Esophagus squamous epithelium (tissue), 5 donors: ENCODE measurements at regions not wholly inside any gene's neighbourhood (a gene's known extent, or its start where the extent isn't known, plus 50 kb on each side); places are given as distances from the start of the nearest gene placed in this dataset.

Experiments
- DNase-seq: peaks from one replicate; lab custom pipeline; 2025; lab: John Stamatoyannopoulos, UW
- H3K27ac ChIP-seq, 4 donors: fragments of 200-600 bp; sonication (generic); one replicate each; pipeline ENCODE4 v1.5.1; 2016 to 2019; ENCODE audit warnings: mild to moderate bottlenecking in 1 of 4
- H3K27me3 ChIP-seq, 4 donors: fragments of 200-600 bp; sonication (generic); 1 replicate in 3 of 4; 2 replicates in 1 of 4; pipeline versions ENCODE4 v1.5.1 to v1.6.0; 2017 to 2021; ENCODE audit warnings: antibody characterized with exemption in 1 of 4
- H3K36me3 ChIP-seq, 3 donors: fragments of 200-600 bp; sonication (generic); one replicate each; pipeline ENCODE4 v1.5.1; 2016 to 2019
- H3K4me1 ChIP-seq, 3 donors: fragments of 200-600 bp; sonication (generic); one replicate each; pipeline ENCODE4 v1.5.1; 2017 to 2019
- H3K4me3 ChIP-seq, 4 donors: fragments of 200-600 bp; sonication (generic); 1 replicate in 3 of 4; 2 replicates in 1 of 4; pipeline ENCODE4 v1.5.1; 2016 to 2019; ENCODE audit warnings: mild to moderate bottlenecking in 2 of 4, moderate library complexity in 1 of 4
- H3K9me3 ChIP-seq, 3 donors: fragments of 200-600 bp; sonication (generic); one replicate each; pipeline ENCODE4 v1.5.1; 2016 to 2019
- CTCF ChIP-seq, 6 experiments: fragments of 450-650 bp in 4 of 6; fragments of 200-600 bp in 2 of 6; sonication (generic) in 2 of 6; IDR thresholded peaks; one replicate each; pipeline ENCODE4 v1.5.1; 2016 to 2019; ENCODE audit warnings: antibody characterized with exemption in 6 of 6, mild to moderate bottlenecking in 4 of 6, moderate library complexity in 4 of 6
- POLR2A ChIP-seq, 4 donors: fragments of 450-650 bp; IDR thresholded peaks; one replicate each; pipeline ENCODE4 v1.6.1; 2017; ENCODE audit warnings: antibody characterized with exemption in 4 of 4, mild to moderate bottlenecking in 4 of 4, moderate library complexity in 3 of 4
- WGBS, 2 donors: methylation state at CpG; one replicate each; pipeline ENCODE4 v1.1.5; 2018; 5-methylcytosine and 5-hydroxymethylcytosine counted together
- intact Hi-C: fragments of 100-400 bp; cut with DNase I; formaldehyde crosslinking; loops from one replicate; pipeline ENCODE4 v1.15.0; 2022
- donor health status: DM: yes; HTN: yes; CAD: no.

DNA sequence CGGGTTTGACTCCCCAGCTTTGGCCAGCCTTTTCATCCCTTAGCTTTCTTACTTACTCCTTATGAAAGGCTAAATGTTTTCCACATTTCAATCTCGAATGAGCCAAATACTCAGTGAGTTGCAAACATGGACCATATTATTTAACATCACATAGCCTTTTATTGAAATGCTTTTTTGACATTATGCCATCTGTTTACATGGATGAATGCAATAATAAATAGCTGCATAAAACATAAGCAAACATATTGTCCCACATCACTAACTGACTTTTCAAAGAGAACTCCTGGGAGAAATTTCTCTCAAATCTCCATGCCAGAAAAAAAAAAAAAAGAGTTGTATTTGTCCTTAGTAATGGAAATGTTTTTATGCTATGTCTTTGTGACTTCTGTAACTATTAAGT lies 134.9 kb downstream of the LSMEM1 start:
- no peaks in the 10 kb centered on the region for H3K9me3 ChIP-seq
- no peak for TF ChIP-seq POLR2A (IDR thresholded peaks at IDR 0.05)
- no peak for TF ChIP-seq CTCF (IDR thresholded peaks at IDR 0.05)
- 58 to 75% methylated on average over 2 of the region's 2 CpGs for WGBS, 2 donors
- no peaks in the 10 kb centered on the region for H3K4me1 ChIP-seq
- H3K4me3 ChIP-seq: no peak overlapping the region
- intact Hi-C loops: no loop called here
- DNase-seq: no peak
- H3K27me3 ChIP-seq: no peaks in the 10 kb centered on the region
- H3K27ac ChIP-seq: no peak overlapping the region
- no peaks in the 10 kb centered on the region for H3K36me3 ChIP-seq

DNA sequence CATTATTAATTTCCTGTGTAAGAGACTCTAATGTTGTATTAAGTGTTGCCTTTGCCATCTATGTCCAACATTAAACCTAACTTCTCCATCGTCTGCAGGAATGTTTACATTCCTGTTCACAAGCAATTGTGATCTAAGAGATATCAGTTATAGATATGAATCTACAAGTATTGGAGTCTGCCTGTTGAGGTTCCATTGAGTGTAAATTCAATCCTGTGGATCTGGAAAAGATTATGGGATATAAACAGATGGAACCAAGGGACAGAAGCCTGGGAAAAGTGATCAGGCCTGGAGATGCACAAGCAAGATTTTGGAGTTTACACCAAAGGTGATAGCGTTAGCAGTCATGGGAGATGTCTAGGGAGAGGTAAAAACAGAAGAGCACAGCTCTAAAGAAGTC lies 135.5 kb downstream of the LSMEM1 start:
- WGBS, 2 donors: 73 to 74% methylated on average over 2 of the region's 2 CpGs
- Histone ChIP-seq H3K4me3 (no peak overlapping the region), H3K4me1 (no peaks in the 10 kb centered on the region), H3K36me3 (no peaks in the 10 kb centered on the region), H3K27me3 (no peaks in the 10 kb centered on the region), H3K9me3 (no peaks in the 10 kb centered on the region), H3K27ac (no peak overlapping the region)
- no peak for TF ChIP-seq POLR2A (IDR thresholded peaks at IDR 0.05)
- TF ChIP-seq CTCF (IDR thresholded peaks at IDR 0.05): no peak
- no peak for DNase-seq
- intact Hi-C loops: no loop called here

GRCh38 chr7:112619343-112619742 lies 138.6 kb downstream of the LSMEM1 start:
- Histone ChIP-seq H3K27ac (no peak overlapping the region), H3K36me3 (no peaks in the 10 kb centered on the region), H3K4me3 (no peak overlapping the region), H3K27me3 (no peaks in the 10 kb centered on the region), H3K9me3 (no peaks in the 10 kb centered on the region), H3K4me1 (no peaks in the 10 kb centered on the region)
- intact Hi-C loops: no loop called here
- DNase-seq: no peak
- TF ChIP-seq CTCF (IDR thresholded peaks at IDR 0.05) (no peak), POLR2A (IDR thresholded peaks at IDR 0.05) (no peak)

GRCh38 chr7:112622159-112622715 lies 141.4 kb downstream of the LSMEM1 start:
- Histone ChIP-seq H3K4me3 (no peak overlapping the region), H3K27me3 (no peaks in the 10 kb centered on the region), H3K36me3 (no peaks in the 10 kb centered on the region), H3K9me3 (no peaks in the 10 kb centered on the region), H3K4me1 (no peaks in the 10 kb centered on the region), H3K27ac (no peak overlapping the region)
- WGBS, 2 donors: 88 to 89% methylated on average over 16 to 23 of the region's 23 CpGs
- TF ChIP-seq POLR2A (IDR thresholded peaks at IDR 0.05) (no peak), CTCF (IDR thresholded peaks at IDR 0.05) (no peak)
- DNase-seq: no peak
- intact Hi-C loops: no loop called here

DNA sequence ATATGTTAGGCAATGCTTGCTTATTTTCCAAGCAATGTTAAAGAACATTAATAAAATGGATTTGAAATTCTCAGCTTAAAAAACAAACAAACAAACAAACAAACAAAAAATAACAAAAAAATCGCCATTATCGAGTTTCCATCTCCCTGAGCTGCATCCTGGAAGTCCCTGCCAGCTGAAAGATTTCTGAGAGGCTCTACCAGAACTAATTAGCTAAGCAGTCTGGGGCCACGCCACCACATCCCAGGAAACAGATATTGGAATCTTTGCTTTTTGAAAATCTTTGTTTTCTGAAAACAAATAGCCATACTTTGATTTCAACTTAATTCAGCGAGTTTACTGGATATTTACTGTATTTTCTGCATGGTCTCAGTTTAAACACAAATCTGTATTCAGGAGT lies 143.6 kb downstream of the LSMEM1 start:
- 61 to 68% methylated on average over 4 of the region's 4 CpGs for WGBS, 2 donors
- Histone ChIP-seq H3K36me3 (no peaks in the 10 kb centered on the region), H3K4me3 (no peak overlapping the region), H3K27ac (no peak overlapping the region), H3K9me3 (no peaks in the 10 kb centered on the region), H3K4me1 (no peaks in the 10 kb centered on the region), H3K27me3 (no peaks in the 10 kb centered on the region)
- no peak for DNase-seq
- intact Hi-C loops: no loop called here
- no peak for TF ChIP-seq CTCF (IDR thresholded peaks at IDR 0.05)
- TF ChIP-seq POLR2A (IDR thresholded peaks at IDR 0.05): no peak
